GM18870 (cell line): ENCODE measurements at regions not wholly inside any gene's neighbourhood (a gene's known extent, or its start where the extent isn't known, plus 50 kb on each side); places are given as distances from the start of the nearest gene placed in this dataset.
"Not testable (repeated sequence)": the region's sequence is repeated elsewhere in the genome, so short reads cannot be mapped to it uniquely, and the experiment has no call there.

Source experiments
- ATAC-seq: cut with Tn5 transposase; IDR thresholded peaks from one replicate; pipeline ENCODE4 v1.9.1; 2021; ENCODE audit warnings: moderate library complexity; ENCODE audit not compliant: unreplicated experiment

DNA sequence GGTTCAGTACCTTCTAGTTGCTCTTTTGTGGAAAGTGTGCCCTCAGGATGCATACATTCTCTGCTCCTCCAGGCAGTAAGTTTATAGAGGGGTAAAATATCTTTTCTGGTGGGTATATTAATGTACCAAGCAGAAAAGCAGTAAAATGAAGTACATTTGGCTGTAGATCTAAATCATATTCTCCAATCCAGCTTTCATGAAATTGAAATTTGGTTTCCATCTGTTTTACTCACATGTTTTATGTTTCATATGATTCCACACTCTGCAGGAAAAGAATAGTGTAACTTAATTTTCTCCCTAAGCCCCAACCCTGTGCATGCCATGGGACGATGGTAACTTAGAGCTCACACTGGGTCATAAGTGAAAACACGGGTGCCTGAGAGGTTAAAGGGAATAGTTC, 172.3 kb downstream of the AKAIN1 start:
- no peak for ATAC-seq

DNA sequence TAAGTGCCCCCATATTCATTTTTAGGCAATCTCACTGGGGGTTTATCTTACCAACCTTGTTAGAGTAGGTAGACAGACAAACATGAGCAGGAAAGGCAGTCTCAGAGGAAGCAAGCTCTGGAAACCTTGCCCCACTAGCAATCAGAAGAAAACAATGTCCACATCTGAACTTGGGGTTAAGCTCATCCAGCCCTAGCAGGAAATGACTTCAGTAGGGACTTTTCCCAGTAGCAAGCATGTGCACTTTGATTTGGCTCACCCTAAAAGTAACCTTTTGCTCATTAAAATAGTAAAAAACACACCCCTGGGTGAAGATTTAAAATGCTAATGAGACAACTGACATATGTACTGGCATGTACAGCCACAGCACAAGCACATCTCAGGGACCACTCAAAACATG, 175.5 kb downstream of the AKAIN1 start:
- no peak for ATAC-seq

DNA sequence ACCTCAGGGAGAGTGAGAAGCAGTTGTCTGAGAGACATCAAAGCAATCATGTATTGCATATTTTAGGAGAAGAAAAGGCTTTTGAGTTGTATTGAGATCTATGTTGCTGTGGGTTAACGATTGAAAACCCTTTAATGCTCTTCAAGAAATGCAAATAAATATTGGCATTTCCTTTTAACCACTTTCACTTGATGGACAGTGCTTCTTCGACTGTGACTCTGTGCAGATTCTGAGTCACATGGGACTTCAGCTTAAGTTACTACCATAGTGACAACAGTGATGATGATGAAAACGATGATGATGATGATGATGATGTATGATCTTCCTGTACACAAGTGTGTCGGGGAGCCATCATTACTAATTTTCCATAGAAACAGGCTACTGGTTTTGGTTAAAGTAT, 181.8 kb downstream of the AKAIN1 start:
- no peak for ATAC-seq

DNA sequence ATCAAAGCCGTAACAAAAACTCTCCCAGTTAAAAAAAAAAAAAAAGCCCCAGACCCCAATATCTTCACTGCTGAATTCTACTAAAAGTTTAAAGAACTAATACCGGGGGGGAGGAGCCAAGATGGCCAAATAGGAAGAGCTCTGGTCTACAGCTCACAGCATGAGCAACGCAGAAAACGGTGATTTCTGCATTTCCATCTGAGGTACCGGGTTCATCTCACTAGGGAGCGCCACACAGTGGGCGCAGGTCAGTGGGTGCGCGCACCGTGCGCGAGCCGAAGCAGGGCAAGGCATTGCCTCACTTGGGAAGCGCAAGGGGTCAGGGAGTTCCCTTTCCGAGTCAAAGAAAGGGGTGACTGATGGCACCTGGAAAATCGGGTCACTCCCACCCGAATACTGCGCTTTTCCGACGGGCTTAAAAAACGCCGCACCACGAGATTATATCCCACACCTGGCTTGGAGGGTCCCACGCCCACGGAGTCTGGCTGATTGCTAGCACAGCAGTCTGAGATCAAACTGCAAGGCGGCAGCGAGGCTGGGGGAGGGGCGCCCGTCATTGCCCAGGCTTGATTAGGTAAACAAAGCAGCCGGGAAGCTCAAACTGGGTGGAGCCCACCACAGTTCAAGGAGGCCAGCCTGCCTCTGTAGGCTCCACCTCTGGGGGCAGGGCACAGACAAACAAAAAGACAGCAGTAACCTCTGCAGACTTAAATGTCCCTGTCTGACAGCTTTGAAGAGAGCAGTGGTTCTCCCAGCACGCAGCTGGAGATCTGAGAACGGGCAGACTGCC, 192.8 kb downstream of the AKAIN1 start:
- not testable (repeated sequence) for ATAC-seq

DNA sequence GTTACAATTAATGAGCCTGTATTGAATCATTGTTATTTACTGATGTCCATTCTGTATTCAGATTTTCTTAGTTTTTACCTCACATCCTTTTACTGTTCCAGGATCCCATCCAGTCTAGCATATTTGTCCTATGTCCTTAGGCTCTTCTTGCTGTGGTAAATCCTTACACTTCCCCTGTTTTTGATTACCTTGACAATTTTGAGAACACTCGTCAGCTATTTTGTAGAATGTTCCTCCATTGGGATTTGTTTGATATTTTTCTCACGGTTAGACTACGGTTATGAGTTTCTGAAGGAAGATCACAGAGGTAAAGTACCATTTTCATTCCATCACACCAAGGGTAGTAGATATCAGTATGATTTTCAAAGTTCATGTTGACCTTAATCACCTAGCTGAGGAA, 202.3 kb downstream of the AKAIN1 start:
- ATAC-seq: no peak

DNA sequence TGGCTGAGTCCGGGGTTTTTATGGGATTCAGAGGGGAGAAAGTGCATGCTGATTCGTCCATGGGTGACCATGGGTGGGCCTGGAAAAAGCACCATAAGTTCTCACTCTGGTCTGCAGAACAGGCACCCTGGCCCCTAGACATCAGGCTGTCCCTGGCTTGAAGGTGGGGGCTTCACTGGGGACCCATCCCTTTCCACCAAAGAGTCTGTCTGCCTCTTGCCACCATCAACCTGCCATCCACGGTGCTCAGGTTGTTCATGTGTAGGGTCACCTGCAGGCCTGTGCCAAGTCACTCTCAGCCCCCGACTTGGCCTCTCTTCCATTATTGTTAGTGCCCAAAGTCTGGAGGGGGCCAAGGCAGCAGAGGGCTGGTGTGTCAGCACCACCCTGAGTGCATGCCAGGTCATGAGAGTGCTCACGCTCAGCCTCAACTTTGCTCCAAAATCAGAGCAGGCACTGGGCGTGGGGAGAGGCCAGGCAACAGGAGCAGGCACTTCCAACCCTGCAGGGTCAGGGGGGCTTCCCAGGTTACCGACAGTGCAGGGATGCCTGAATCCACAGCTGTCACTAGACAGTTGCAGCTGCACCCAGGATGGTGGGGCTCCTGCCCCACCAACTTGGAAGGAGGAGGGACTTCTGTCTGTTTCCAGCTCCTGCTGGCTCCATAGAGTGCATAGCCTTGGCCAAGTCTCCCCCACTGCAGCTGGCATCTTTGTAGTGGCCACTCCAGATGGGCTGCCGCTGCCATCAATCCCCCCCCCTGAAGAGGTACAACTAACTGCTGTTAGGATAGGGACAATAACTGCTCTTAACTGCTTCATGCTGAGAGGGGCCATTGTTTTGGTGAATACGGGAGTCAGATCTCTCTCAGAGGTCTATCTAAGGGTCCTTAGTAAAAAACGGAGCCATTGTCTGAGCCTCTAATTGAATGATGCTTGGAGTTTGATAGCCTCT, 209.3 kb downstream of the AKAIN1 start:
- ATAC-seq: no peak

DNA sequence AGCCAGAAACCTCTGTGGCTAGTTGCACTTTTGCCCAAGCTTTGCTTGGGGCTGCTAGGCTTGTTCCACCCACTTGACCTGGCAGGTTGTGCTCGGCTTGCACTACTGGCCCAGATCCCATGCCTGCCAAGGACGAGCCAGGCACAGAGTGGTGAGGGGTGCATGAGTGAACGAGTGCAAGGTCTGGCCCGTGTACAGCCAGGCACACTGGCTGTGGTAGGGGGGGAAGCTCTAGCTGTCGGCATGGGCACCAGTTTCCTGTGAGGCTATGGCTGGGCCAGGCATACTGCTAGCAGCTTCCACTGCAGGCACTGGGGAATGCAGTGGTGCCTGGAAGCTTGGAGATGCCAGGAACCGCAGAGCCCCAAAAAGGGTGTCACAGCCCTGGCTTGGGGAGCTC, 210.4 kb downstream of the AKAIN1 start:
- no peak for ATAC-seq

DNA sequence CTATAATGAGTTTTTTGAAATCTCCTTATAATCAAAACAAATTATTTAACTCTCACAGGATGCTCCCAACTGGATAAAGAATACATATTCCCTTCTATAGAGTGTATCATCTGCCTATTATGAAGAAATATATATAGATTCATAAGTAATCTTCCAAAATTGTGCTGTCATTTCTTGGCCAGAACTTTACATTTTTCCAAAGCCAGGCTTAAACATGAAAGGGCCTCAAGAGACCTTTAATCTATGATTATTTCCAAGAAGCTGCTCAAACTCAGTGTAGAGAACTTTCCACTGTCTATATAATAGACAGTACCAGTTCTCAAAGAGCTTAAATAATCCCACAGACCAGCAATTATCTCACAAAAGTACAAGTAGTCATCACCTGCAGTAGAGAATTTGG, 211.0 kb downstream of the AKAIN1 start:
- ATAC-seq: no peak

DNA sequence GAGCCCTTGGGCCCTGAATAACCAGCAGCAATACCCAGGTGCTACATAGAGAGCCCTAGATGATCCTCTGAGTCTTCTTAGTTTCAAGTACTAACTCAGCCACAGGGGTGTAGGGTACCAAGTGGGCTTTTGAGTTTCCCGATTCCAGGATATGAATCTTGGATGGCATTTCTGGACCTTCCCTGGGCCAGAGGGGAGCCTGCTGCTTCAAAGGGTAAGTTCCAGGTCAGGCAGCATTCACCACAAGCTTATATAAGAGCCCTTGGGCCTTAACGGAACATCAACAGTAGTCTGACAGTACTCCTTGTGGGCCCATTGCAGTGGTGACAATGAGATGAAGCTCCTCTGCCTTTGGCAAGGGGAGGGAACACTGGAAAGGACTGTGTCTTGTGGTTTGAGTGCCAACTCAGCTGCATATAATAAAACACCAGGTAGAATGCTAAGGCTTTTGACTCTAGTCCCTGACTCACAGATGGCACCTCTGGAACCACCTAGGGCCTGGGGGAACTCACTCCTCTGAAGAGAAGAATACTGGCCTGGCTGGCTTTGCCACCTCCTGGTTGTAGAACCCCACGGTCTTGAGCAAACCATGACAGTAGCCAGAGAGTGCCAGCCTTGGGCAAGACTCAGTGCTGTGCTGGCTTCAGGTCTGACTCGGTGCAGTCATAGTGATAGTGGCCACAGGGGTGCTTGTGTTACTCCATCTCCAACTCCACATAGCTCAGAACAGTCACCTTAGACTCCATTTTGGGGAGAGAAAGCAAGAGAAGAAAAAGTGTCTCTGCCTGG, 235.7 kb downstream of the AKAIN1 start:
- ATAC-seq: no peak

DNA sequence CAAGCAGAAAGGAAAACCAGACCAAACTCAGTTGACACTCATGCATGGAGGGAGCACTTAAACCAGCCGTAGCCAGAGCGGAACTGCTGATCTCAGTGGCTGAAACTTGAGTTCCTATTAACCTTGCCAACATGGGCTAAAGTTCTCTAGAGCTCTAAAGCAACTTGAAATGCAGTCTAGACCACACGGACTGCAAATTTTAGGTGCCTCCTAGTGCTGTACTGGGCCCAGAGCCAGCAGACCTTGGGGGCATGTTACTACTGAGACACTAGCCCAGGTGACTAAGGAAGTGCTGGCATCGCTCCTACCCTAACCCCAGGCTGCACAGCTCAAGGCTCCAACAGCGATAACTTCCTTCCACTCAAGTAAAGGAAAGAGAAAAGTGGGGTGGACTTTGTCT, 236.5 kb downstream of the AKAIN1 start:
- ATAC-seq: no peak

DNA sequence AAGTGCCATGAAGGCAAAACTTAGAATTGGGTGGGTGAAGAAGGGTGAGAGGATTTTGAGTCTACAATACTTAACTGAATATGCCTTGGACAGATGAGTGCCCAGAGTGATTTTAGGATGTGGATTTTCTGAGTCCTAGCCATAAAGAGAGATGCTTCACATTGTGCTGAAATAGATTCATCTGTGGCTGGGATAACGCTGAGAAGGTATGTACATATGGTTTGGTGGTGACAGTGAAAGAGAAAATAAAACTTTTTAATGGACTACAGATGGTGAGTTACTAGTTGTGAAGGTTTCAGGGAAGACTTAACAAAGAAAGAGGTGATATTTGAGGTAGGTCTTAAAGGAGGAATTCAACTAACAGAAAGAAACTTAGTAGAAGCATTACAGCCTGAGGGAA, 265.8 kb downstream of the AKAIN1 start:
- ATAC-seq: no peak

DNA sequence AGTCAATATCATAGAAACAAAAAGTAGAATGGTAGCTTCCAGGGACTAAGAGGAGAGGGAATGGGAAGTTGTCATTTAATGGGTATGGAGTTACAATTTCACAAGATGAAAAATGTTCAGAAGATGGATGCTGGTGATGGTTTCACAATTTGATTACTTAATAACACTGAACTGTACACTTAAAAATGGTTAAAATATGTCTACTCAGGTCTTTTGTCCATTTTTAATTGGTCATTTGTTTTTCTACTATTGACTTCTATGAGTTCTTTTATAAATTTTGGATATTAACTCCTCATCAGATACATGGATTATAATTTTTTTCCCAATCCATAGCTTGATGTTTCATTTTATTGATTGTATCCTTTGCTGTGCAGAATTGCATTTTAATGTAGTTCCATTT, 275.5 kb downstream of the AKAIN1 start:
- no peak for ATAC-seq

DNA sequence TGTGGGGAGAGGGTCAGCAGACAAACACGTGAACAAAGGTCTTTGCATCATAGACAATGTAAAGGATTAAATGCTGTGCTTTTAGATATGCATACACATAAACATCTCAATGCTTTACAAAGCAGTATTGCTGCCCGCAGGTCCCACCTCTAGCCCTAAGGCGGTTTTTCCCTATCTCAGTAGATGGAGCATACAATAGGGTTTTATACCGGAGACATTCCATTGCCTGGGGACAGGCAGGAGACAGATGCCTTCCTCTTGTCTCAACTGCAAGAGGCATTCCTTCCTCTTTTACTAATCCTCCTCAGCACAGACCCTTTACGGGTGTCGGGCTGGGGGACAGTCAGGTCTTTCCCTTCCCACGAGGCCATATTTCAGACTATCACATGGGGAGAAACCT, 279.5 kb downstream of the AKAIN1 start:
- not testable (repeated sequence) for ATAC-seq

DNA sequence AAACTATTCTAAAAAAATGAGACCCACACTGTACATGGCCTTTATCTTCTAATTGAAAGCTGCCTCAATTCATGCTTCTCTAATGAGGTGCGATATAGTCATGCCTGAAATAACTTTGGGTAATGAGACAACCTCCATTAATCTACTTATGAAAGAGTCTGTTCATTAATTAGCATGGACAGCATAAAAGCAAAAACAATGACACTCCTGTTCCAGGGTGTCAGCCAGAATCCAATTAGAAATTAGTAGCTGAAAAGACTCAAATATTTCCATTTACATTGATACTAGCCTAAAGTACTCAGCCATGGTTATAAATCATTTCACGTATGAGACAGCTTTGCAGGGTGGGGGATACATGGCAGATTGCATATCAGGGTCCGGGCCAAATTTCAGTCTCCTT, 288.7 kb downstream of the AKAIN1 start:
- ATAC-seq: no peak

DNA sequence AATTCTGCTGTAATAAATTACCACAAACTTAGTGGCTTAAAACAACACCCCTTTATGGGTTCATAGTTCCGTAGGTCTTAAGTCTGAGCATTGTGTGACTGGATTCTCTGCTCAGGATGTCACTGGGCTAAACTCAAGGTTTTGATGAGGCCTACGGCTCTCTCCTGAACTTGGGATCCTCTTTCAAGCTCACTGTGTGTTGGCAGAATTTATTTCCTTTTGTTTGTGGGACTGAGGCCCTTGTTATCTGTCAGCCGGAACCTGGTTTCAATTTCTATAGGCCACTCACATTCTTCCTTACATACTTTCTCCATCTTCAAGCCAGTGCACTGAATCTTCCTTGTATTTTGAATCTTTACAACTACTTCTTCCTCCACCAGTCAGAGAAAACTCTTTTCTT, 290.2 kb downstream of the AKAIN1 start:
- ATAC-seq: no peak

DNA sequence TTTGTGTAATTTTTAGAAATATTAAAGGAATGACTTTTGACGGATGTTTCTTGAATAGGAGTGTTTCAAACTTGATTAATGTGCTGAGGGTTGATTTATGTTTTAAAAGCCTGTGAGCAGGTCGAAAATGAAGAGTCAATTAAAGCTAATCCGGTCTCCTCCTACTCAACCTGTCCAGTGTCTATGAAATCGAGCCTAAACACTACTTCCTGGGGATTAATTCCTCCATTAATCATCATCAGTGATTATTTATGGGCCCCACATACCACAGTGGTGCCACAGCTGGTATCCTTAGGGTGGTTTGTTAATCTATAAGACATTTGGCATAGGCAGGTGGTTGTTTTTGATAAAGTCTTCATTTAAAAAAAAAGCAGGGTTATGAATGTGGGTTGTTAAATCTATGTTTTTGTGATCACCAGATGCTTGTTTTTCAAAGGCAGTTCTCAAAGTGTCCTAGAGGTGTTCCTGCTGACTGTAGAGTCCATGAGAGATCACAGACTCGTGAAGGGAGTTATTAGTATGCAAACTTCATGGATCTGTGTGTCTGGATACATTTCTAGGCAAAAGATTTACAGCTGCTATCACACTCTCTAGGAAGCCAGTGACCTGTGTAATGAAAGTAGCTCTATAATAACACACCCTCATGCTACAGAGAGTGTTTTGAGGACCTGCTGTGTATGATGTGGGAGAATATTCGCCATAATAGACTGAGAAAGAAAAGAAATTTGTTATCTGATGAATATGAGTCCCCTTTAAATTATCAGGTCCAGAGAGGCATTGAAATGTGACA, 308.6 kb downstream of the AKAIN1 start:
- ATAC-seq: no peak

DNA sequence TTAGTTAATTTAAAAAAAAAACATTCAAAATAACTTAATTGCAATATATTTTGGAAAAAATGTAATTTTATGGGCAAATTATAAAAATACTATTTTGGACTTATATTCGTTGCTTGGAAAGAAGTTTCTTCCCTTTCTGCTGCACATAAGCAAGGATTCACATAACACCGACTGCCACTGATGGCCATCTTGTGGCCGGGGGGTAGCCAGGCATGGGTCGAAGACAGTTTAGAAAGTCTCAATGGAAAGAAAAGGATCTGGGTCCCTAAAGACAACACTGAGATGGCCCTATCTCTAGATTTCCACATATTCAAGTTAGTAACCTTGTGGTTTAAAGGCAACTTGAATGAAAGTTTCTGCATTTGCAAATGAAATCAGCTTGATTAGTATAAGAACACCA, 318.6 kb downstream of the AKAIN1 start:
- no peak for ATAC-seq

DNA sequence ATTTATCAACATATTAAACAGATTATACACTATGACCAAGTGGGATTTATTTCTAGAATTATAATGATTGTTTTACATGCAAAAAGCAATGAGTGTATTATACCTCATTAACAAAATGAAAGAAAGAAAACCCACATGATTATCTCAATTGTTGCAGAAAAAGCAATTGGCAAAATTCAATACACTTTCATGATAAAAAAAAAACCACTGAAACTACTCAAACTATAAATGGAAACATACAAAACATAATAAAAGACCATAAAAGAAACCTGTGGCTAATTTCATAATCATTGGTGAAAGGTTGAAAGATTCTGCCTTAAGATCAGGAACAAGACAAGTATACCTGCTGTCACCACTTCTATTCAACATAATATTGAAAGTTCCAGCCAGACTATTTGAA, 325.9 kb downstream of the AKAIN1 start:
- no peak for ATAC-seq

DNA sequence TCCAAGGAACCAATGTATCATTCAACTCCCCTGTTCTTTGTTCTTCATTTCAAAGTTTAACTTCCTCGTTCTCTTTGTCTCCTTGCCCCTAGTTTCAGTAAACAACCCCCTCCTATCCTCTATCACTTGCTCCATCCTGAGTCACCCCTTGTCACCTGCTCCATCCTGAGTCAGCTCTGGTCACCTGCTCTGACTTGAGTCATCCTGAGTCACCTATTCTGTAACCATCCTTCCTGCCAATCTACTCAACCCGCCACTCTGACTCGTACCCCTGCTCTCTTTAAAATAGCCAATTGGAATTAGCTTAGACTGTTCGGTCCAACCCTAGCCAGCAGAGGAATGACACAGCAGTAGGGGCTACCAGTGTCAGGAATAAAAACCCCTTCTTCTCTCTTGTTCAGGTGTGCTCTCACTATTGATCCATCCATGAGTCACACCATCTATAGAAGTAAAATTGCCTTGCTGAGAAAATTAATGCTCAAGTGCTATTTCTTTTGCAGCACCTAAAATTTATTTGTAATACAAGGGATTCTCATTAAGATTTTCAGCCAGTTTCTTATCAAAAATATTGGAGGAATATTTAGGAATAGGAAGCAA, 326.8 kb downstream of the AKAIN1 start:
- no peak for ATAC-seq

DNA sequence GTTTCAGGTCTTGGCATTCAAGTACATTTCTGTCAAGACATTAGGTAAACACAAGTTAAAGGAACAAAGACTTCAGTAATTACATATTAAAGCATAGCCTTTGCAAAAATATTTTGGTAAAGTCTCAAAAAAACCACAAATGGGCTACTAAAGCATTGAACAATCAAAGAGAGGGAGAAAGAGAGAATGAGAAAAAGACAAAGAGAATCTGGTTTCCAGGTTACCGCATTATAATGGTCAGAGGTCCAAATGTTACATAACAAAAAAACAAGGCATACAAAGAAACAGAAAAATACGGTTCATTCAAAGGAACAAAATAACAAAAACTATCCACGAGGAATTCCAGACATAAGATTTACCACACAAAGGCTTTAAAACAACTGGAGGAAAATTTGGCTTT, 327.9 kb downstream of the AKAIN1 start:
- no peak for ATAC-seq
